NCI-H345 treated with DMSO at 0.1 percent for 48 hours (cell line): ENCODE measurements at regions not wholly inside any gene's neighbourhood (a gene's known extent, or its start where the extent isn't known, plus 50 kb on each side); places are given as distances from the start of the nearest gene placed in this dataset.

Source experiments
- DNase-seq: peaks from one replicate; lab custom pipeline; 2025; ENCODE audit not compliant: unreplicated experiment; lab: John Stamatoyannopoulos, UW

DNA sequence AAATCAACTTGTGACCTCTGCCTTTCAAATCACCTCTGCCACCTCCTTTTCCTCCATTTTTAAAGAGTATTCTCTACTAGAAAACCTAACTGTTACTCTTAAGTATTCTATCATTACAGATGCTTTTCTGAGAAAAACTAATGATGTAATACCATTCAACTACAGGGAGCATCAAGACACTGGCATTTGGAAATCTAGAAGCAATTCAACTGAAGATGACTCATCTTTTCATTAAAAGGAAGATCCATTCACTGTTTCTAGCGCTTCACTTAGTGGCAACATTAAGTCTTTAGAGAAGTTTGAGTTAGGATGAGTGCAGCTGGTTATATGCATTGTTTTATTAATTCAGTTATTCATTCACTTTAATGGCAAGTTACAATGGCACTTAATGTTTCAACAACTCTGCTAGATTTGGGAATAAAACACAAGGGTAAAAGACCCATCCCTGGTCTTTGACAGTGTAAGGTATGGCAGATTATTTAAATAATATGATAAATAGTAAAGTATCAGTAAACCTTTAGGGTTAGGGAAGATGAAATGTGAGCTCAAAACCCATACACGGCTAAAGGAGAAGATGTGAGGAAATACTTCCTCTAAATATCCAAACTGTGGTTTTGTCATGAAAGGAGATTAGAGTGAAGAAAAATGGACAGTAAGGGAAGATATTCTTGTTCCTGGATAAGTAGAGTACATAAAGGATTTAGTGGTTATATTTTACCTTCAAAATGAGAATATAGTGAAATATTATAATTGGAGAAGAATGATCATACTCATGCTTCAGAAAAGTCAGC is 61.7 kb downstream of the KCNJ2 start:
- DNase-seq, result no peak

DNA sequence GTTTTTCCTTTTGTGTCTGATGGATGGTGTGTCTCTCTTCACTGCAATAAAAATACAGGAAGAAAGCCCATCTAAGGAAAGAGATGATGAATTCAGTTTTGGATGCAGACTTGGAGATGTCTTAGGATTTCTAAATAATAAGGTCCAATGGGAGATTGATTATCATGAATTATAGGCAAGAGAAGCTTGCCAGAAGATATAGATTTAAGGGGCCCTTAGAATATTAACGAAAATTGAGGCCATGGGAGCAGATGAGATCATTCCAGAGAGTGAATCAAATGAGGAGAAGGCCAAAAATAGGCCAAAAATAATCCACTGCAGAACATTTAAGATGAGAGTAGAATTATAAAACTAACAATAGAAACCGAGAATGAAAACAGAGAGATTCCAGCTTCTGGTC is 63.1 kb downstream of the KCNJ2 start:
- DNase-seq, result no peak

DNA sequence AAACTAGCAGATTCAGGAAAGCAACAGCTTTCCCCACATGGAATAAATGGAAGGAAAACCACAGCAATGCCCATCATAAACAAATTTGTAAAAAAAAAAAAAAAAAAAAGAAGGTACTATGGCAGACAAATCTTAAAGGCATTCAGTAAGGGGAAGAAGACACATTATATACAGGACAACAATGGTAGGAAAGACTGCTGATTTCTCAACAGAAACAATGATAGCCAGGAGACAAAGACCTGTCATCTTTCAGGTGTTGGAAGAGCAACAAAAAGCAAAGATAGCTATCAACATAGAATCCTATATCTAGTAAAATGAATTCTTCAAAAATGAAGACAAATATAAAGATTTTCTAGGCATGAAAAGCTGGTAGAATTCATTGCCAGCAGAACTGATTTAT is 65.9 kb downstream of the KCNJ2 start:
- no peak for DNase-seq

DNA sequence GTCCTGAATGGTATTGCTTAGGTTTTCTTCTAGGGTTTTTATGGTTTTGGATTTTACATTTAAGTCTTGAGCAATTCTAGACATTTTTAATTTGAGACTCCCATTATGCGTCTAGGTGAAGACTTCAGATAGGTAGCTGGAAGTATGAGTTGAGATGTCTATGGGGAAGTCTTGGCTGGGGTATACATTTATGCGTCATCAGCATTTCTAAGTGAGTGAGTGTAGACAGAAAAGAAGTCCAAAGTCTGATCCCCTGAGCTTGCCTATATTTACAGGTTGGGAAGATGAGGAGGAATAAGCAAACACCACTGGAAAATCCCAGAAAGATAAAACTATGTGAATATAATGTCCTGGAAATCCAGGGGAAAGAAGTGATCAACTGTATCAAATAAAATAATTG is 68.9 kb downstream of the KCNJ2 start:
- no peak for DNase-seq

DNA sequence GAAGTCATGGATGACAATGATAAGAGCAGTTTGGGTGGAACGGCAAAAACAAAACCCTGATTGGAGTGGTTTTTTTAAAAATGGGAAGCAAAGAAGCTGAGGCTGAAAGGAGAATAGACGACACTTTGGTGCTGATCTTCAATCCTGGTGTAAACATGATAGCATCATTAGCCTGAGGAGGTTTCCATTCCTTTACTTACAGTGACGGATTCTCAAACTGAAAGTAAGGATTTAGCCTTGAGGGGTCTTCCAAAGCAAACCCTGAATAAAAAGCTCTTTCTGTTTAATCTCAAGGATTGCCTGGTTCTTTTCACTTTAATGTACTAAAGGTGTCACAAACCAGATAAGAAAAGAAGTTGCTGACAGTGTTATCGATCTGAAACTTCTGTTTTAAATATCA is 69.3 kb downstream of the KCNJ2 start:
- no peak for DNase-seq

DNA sequence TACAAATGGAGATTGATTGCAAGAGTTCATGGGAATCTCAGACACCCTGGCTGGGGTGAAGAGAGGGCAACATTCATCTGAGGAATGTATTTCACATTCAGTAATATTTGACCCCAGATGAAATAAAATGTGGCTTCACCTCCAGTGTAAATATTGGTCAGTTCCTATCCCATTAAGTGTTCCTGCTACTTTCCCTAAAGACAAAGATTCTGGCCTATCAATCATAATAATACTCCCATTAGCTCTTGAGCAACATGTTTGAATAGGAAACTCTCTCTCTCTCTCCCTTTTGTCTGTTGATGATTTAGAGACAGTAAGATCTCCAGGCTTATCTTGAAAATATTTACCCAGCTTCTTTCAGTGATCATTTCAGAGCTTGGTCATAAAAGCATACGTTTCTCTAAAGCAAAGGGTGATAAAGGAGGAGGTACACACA is 70.1 kb downstream of the KCNJ2 start:
- no peak for DNase-seq

DNA sequence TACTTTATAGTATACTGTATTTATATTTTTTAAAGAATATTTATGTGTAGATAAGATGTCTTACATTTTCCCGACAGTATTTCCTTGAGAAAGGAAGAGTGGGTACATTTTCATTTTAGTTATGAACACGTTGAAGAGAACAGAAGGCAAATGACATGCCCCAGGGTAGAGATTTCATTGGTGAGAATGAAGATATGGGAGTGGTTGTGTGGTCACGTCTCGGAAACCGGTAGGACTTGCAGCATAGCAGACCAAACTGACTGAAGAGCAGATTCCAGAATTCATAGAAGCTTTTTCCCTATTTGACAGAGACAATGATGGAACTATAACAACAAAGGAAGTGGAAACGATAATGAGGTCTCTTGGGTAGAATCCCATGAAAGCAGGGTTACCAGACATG is 71.7 kb downstream of the KCNJ2 start:
- no peak for DNase-seq

DNA sequence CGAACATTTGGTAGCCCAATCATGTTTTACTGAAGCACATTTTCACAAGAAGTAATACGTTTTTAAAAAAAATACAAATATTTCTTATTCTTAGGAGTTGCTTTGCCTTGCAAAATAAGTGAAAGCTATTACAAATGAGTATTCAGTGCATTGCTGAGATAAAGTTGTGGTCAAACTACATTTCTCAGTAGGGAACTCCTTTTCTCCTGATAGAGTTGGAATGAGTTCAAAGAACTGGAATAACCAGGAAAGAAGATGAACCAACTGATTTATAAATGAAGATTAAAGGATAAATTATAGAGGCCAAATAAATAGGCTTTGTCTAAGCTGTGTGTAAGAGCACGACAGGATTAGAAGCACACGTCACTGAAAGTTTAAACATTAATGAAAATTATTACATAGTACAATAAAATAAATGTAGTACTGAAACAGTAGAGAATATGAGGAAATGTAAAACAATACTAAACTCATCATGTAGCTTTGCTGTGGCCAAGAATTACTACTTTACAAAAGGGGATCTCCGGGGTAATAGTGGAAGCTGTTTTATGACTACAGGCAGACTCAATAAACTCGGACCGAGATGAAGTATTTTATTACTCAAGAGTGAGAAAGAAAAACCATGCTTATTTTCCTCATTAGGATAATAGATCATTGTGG is 73.6 kb downstream of the KCNJ2 start:
- no peak for DNase-seq

DNA sequence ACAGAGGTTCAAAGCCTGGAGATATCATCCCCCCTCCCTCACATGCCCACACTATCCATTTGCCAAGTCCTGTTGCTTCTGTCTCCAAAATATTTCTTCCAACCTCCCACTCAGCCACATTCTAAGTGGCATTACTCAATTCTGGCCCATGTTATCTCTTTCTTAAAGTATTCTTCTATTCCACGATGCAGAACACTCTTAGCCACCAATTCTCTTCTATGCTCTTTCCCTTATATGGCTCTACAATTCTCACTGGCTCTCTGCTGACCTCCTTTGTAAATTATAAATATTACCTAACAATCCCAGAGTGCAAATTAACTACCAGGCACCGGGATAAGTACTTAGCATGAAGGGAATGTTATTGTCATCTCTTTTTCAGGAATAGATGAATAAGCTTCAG is 82.4 kb downstream of the KCNJ2 start:
- DNase-seq, result no peak

DNA sequence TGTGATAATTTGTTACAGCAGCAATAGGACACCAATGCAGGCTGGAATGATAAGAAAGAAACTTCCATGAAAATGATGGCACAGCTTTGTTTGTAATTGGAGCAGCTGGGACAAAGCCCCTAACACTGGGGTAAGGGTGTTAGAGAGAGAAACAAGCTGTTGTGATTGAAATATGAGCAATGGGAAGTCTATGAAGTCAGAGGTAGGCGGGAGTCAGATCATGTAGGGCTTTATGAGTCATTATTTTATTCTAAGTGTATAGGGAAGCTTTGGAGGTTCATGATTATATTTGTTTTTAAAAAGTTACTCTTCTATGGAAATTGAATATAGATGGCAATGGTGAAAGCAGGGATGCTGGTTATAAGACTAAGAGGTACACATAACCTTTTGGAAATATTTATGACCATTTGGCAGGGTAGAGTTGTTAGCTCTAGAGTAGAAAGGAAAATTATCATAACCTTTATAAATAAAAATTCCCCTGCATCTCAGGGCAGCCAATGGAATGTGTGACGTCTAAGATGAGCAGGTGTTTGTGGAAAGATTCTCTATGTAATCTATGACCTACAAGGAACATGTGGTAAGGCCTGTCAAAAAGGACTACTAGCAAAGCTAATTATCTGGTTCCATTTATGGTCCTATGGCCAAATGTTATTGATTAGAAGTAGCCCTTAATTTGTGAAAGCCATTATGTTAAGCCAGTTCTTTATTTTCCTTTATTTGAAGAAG is 85.6 kb downstream of the KCNJ2 start:
- no peak for DNase-seq

DNA sequence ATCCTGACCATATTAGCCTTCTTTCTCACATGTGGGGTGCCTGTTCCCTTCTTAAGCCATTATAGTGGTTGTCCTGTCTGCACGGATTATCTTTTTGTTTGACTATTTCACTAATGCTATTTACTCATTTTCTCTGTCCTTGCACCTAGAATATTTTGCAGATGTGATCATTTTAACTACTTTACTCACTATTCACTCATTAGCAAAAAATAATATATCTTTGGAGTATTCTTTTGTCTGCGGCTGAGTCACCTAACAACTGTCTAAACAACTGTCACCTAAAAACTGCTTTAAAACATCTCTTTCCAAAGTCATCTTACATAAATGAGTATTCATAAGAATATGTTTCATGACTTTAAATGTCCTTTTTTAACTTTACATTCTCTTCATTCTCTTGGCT is 87.4 kb downstream of the KCNJ2 start:
- DNase-seq, result no peak

DNA sequence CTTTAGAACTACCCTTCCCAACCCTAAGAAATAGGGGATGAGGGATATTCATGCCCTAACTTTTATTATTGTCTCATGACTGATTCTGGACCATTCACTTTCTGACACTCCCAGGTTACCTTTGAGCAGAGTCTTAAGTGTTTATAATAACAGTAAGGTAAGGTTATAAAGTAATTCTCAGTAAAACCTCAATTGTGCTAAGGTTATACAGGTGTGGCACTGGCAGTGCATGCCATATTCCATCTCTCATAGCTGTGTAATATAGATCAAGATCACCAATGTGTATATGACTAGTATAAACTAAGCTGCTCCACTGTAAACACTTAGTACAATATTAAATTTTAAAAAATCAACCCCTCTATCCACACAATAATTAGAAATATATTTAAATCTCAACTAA is 89.1 kb downstream of the KCNJ2 start:
- DNase-seq, result no peak

DNA sequence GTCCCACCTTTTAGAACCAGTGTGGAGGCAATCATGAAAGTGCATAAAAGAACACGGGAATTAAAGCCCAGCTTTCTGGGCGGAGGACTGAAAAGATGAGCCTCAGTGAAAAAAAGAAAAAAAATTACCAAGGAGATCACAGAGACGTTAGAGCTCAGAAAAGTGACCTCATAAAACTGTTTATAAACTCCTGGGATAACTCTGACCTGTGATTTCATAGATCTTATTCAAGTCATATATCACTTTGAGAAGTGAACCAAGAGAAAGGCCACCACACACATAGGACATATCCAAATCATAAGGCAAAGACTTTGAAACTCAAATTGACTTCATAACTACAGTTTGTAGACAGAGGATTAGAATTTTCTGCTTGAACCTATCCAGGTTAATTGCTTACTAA is 90.1 kb downstream of the KCNJ2 start:
- no peak for DNase-seq

DNA sequence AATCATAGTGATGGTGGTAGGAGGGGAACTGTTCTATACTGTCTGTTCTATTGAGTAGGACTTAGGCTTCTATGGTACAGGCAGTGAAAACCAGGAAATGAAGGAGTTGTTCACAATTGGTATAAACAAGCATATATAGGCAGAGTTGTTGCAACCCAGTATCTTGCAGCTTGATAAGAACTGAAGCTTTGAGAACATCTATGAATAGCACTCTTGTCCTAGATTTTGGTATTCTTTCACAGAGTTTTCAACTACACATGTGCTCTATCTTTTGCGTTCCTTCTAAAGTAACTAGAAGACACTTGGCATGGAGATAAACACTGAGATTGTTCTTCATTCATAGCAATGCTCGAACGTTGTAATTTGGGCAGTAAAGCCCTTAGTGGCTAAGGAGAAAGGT is 91.8 kb downstream of the KCNJ2 start:
- DNase-seq, result no peak

DNA sequence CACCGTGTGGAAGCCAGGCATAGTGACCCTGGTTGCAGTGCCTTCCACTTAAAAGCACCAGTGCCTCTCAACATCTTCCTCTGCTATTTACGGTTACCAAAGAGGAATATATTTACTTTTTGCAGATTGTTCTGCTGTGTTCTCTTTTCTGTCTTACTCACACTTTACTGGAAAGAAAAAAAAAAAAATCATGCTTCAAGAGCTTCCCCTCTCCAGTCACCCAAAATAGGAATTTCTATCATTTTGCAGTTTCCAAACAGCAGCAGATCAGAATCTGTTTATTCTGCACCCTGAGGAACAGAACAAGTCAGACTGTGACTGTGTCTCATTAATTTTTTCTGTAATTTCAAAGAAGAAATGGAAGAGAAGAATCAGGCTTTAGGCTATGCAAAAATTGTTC is 96.1 kb downstream of the KCNJ2 start:
- no peak for DNase-seq

DNA sequence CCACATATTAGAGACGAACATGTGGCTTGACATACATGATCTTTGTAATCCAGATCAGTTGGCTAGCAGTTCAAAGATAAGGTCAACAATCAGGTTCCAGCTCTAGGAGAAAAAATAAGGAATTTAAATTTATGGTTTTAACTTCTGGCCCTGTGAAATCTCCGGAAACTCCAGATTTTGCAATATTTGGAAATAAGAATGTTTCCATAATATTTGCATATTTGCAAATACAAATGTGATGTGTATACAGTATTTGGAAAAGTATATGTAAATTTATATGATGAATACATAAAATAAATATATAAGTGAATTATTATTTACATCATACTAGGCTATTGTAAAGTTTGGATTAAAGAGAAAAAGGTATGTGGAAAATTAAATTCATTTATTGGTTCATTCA is 97.1 kb downstream of the KCNJ2 start:
- DNase-seq, result no peak

DNA sequence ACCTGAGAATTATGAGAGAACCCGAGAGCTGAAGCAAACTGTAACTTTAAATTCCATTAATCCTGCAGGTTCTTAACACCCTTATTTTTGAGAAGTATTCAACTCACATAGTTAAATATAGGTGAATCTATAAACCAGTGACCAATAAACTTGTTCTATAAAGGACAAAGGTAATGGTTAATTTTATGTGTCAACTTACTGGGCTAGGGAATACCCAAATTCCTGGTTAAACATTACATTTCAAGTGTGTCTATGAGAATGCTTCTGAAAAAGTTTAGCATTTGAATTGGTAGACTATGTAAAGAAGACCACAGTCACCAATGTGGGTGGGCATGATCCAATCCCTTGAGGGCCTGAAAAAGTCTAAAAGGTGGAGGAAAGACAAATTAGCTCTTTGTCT is 99.1 kb downstream of the KCNJ2 start:
- no peak for DNase-seq

DNA sequence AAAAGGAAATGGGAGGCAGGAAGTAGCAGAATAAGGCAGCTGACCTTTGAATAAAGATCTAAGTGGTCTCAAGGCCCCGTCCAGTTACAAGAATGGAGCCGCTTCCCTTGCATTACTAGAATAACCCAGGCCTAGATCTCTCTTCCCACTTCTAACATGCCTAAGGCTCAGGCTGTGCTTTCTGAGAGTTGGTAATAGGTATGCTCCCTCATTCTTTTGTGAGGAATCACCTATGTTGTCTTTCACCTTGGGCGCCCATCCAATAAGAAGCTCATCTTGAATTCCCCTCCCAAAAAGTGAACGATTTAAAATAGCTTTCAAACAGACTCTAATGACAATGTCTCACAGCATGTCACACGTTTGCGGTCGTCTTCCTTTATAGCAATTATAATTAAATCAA is 101.2 kb downstream of the KCNJ2 start:
- no peak for DNase-seq

DNA sequence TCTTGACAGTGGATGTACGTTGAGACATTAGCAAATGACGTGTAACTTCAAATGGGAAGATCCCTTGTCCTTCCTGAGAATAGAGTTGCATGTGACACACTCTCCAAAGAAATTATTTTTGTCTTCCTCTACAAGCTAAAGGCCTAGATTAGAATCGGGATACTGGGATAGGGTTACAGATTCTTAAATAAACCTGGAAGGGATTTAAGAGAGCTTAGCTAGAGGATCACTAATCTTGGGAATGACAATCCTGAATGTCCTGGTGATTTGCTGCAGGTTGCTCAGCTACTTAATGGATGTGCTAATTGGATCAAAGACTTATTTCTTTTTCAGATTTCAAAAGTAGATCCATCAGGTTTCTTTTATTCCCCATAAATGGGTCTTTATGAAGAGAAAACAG is 101.9 kb downstream of the KCNJ2 start:
- DNase-seq, result no peak

DNA sequence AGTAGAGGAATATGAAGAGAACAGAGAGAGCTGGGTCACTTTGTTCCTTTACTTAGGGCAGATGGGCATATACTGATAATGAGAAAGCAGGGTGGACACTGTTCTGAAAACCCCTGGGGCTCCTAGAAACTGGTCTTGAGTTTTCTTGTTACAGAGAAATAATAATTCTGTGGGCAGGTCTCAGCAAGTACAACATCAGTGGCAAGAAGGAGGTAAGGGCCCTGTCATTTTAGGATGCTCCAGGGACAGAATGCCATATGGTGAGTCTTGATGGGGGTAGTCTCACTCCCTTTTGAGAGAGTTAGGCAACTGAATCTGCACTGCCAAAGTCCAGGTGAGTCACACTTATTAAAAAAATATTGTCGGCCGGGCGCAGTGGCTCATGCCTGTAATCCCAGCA is 102.3 kb downstream of the KCNJ2 start:
- DNase-seq, result no peak

DNA sequence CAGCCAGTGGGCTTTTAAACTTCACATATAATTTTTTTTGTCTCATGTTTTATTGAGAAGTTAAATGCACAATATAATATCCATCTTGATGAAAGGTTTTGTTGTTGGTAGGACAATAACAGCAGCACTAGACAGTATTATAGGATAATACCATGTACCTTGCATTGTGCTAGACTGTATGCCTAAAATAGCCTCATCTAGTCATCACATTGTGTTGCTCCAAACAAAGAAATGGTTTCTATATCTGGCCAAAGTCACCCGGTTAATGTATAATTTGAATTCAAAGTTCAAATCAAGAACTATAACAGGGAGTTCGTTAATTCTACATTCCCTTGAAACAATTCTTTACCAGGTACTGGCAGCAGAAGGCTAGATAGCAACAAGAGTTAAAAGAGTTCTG is 104.9 kb downstream of the KCNJ2 start:
- DNase-seq, result no peak

DNA sequence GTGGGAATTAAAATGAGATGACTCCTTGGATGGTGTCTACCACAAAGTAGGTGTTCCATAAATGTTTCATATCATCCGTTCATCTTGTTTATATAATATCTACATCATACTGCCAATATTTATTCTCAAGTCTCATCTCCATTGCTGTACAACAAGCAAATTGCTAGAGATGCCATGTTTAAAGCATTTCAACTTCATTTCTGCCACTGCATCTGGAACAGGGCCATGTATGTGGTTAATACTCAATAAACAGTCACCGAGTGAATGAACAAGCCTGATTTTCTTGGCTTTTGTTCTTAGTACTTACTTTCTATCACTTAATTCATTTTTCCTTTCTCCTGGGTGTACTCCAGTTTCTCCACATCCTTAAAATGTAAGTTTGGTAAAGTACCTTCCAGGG is 107.6 kb downstream of the KCNJ2 start:
- no peak for DNase-seq
